SK-N-SH (cell line): ENCODE measurements at regions not wholly inside any gene's neighbourhood (a gene's known extent, or its start where the extent isn't known, plus 50 kb on each side); places are given as distances from the start of the nearest gene placed in this dataset.

Experiments
- CTCF ChIA-PET: fragments of 300-600, 350-600 bp; formaldehyde crosslinking; extraction: SDS; loops from one replicate; lab custom pipeline; 2021; lab: Yijun Ruan, JAX
- POLR2A ChIA-PET: fragments of 350-600 bp; sonication (Branson Sonifier 250); formaldehyde crosslinking; extraction: SDS; loops from one replicate; lab custom pipeline; 2020; ENCODE audit warnings: antibody characterized with exemption, inconsistent platforms; lab: Yijun Ruan, JAX
- DNase-seq: peaks from one replicate; pipeline ENCODE4 v3.0.0; 2012
- H2AFZ ChIP-seq: fragments of 200-600 bp; sonication (generic); 2 replicates; pipeline ENCODE4 v1.8.1; 2016; ENCODE audit warnings: antibody characterized with exemption, mild to moderate bottlenecking, low read depth
- H3F3A ChIP-seq: fragments of 200-600 bp; sonication (generic); replicated peaks from 2 replicates; pipeline ENCODE3; 2016; ENCODE audit warnings: antibody characterized with exemption, mild to moderate bottlenecking; ENCODE audit not compliant: insufficient read depth
- H3K27ac ChIP-seq, 2 experiments: fragments of 200-500 bp in 1 of 2; fragments of 200-600 bp in 1 of 2; sonication (Bioruptor generic) in 1 of 2; sonication (generic), shearing (Covaris generic) in 1 of 2; 2 replicates each; pipeline versions ENCODE4 v1.5.1 to v1.6.1; 2014 to 2016; ENCODE audit warnings: low read depth in 2 of 2, inconsistent platforms in 1 of 2, low read length in 1 of 2, mild to moderate bottlenecking in 1 of 2, mixed read lengths in 1 of 2
- H3K27me3 ChIP-seq: fragments of 200-600 bp; sonication (generic), shearing (Covaris generic); 2 replicates; pipeline ENCODE4 v1.6.1; 2016; ENCODE audit warnings: mixed run types; ENCODE audit not compliant: insufficient read depth
- H3K36me3 ChIP-seq, 2 experiments: fragments of 200-500 bp in 1 of 2; fragments of 200-600 bp in 1 of 2; sonication (Bioruptor generic) in 1 of 2; sonication (generic) in 1 of 2; replicated peaks in 1 of 2; 2 replicates each; pipeline versions ENCODE3 to v1.5.1; 2014 to 2016; ENCODE audit warnings: low read length in 1 of 2, mild to moderate bottlenecking in 1 of 2; ENCODE audit not compliant: insufficient read depth in 2 of 2, control insufficient read depth in 1 of 2
- H3K4me1 ChIP-seq, 2 experiments: fragments of 200-500 bp in 1 of 2; fragments of 200-600 bp in 1 of 2; sonication (Bioruptor generic) in 1 of 2; sonication (generic), shearing (Covaris generic) in 1 of 2; 2 replicates each; pipeline versions ENCODE4 v1.5.1 to v1.6.1; 2014 to 2016; ENCODE audit warnings: low read depth in 1 of 2, low read length in 1 of 2, mixed run types in 1 of 2; ENCODE audit not compliant: insufficient read depth in 2 of 2, control insufficient read depth in 1 of 2
- H3K4me2 ChIP-seq: fragments of 200-600 bp; sonication (generic), shearing (Covaris generic); 2 replicates; pipeline ENCODE4 v1.6.1; 2017; ENCODE audit warnings: mixed run types
- H3K4me3 ChIP-seq, 2 experiments: fragments of 200-500 bp in 1 of 2; fragments of 200-600 bp in 1 of 2; sonication (Bioruptor generic) in 1 of 2; sonication (generic), shearing (Covaris generic) in 1 of 2; 2 replicates each; pipeline versions ENCODE4 v1.5.1 to v1.8.1; 2014 to 2016; ENCODE audit warnings: low read depth in 2 of 2, inconsistent platforms in 1 of 2, low read length in 1 of 2, mild to moderate bottlenecking in 1 of 2, mixed read lengths in 1 of 2, moderate library complexity in 1 of 2
- H3K79me2 ChIP-seq: fragments of 200-600 bp; sonication (generic); 2 replicates; pipeline ENCODE4 v1.8.1; 2017; ENCODE audit warnings: mild to moderate bottlenecking; ENCODE audit not compliant: insufficient read depth
- H3K9ac ChIP-seq: fragments of 200-600 bp; sonication (generic); 2 replicates; pipeline ENCODE4 v1.6.1; 2017; ENCODE audit warnings: mixed run types
- H3K9me2 ChIP-seq: fragments of 200-600 bp; sonication (generic); 2 replicates; pipeline ENCODE4 v1.6.1; 2017; ENCODE audit warnings: mixed run types
- H3K9me3 ChIP-seq: fragments of 200-600 bp; sonication (generic); 2 replicates; pipeline ENCODE4 v1.6.1; 2017; ENCODE audit warnings: mixed run types, mild to moderate bottlenecking, moderate library complexity
- H4K20me1 ChIP-seq: fragments of 200-600 bp; sonication (generic); 2 replicates; pipeline ENCODE4 v1.6.1; 2017; ENCODE audit warnings: mild to moderate bottlenecking, mixed run types; ENCODE audit not compliant: insufficient read depth
- CTCF ChIP-seq: fragments of 200-600 bp; sonication (generic); IDR thresholded peaks from 2 replicates; pipeline ENCODE4 v1.6.1; 2017; ENCODE audit warnings: antibody characterized with exemption, mild to moderate bottlenecking, moderate library complexity
- EP300 ChIP-seq, 2 experiments: IDR thresholded peaks; 2 replicates each; pipeline versions ENCODE4 v1.4.0 to v1.6.1; 2012; ENCODE audit warnings: borderline replicate concordance in 1 of 2, low read depth in 1 of 2, low read length in 1 of 2
- EZH2phosphoT487 ChIP-seq: fragments of 200-600 bp; sonication (generic); IDR thresholded peaks from 2 replicates; pipeline ENCODE4 v1.6.1; 2017; ENCODE audit warnings: low read depth, mixed run types, mild to moderate bottlenecking, antibody characterized with exemption, moderate library complexity, borderline replicate concordance
- FOSL2 ChIP-seq: IDR thresholded peaks from 2 replicates; pipeline ENCODE4 v1.4.0; 2012; ENCODE audit warnings: low read depth, mild to moderate bottlenecking, moderate library complexity, borderline replicate concordance
- GABPA ChIP-seq: IDR thresholded peaks from 2 replicates; pipeline ENCODE4 v1.4.0; 2012; ENCODE audit warnings: low read depth, mild to moderate bottlenecking
- GATA2 ChIP-seq: sonication (generic); formaldehyde crosslinking; IDR thresholded peaks from 2 replicates; pipeline ENCODE4 v1.5.0; 2020; ENCODE audit warnings: mild to moderate bottlenecking, missing genetic modification reagents
- IRF3 ChIP-seq: fragments of 150-350 bp; IDR thresholded peaks from 2 replicates; pipeline ENCODE4 v1.6.1; 2016; ENCODE audit warnings: mild to moderate bottlenecking, low read depth, low read length
- MAX ChIP-seq: IDR thresholded peaks from 2 replicates; pipeline ENCODE4 v1.4.0; 2012; ENCODE audit warnings: low read depth
- NFIC ChIP-seq: IDR thresholded peaks from 2 replicates; pipeline ENCODE4 v1.4.0; 2012; ENCODE audit warnings: borderline replicate concordance
- NRF1 ChIP-seq: IDR thresholded peaks from 2 replicates; pipeline ENCODE4 v1.6.1; 2012; ENCODE audit warnings: low read depth, mild to moderate bottlenecking, low read length
- REST ChIP-seq: IDR thresholded peaks from 2 replicates; pipeline ENCODE4 v1.6.1; 2012; ENCODE audit warnings: mild to moderate bottlenecking, low read depth, low read length, moderate library complexity
- RFX5 ChIP-seq: IDR thresholded peaks from 2 replicates; pipeline ENCODE4 v1.6.1; 2012; ENCODE audit warnings: mild to moderate bottlenecking, improper control_type of control experiment, low read length
- RXRA ChIP-seq: IDR thresholded peaks from 2 replicates; pipeline ENCODE4 v1.4.0; 2012; ENCODE audit warnings: low read depth, mild to moderate bottlenecking, borderline replicate concordance
- SMC3 ChIP-seq: IDR thresholded peaks from 2 replicates; pipeline ENCODE4 v1.6.1; 2012; ENCODE audit warnings: low read depth, low read length, improper control_type of control experiment
- TCF12 ChIP-seq: IDR thresholded peaks from 2 replicates; pipeline ENCODE4 v1.4.0; 2012
- TEAD4 ChIP-seq: IDR thresholded peaks from 2 replicates; pipeline ENCODE4 v1.4.0; 2012; ENCODE audit warnings: mild to moderate bottlenecking, borderline replicate concordance; ENCODE audit not compliant: insufficient read depth
- USF1 ChIP-seq: IDR thresholded peaks from 2 replicates; pipeline ENCODE4 v1.4.0; 2012; ENCODE audit warnings: low read depth, borderline replicate concordance
- ZBTB33 ChIP-seq: IDR thresholded peaks from 2 replicates; pipeline ENCODE4 v1.4.0; 2012; ENCODE audit warnings: low read depth, borderline replicate concordance
- WGBS: methylation state at CpG from one replicate; pipeline ENCODE4 v1.1.6; 2017; ENCODE audit warnings: low lambda C conversion rate; 5-methylcytosine and 5-hydroxymethylcytosine counted together

- Histone ChIP-seq H4K20me1 (no peaks in the 10 kb centered on the region), H3K4me3 (no peak overlapping the region), H3K4me1 (peaks cover 0 to 6% of the 10 kb centered on the region in 2 experiments; a peak in 1 of 4 replicates), H3K27me3 (no peaks in the 10 kb centered on the region), H2AFZ (no peak overlapping the region), H3K36me3 (no peaks in the 10 kb centered on the region), H3F3A (no peaks in the 10 kb centered on the region), H3K9ac (no peak overlapping the region), H3K4me2 (no peak overlapping the region), H3K9me2 (no peaks in the 10 kb centered on the region), H3K79me2 (no peaks in the 10 kb centered on the region), H3K27ac (no peak overlapping the region), H3K9me3 (no peaks in the 10 kb centered on the region)
- ChIA-PET CTCF (no interaction called here), POLR2A (no interaction called here)
- no peak for DNase-seq
- 4% methylated on average over 3 of the region's 3 CpGs for WGBS
- no peak for TF ChIP-seq GATA2 (CRISPR knock-in tag)
- TF ChIP-seq EP300 (IDR thresholded peaks at IDR 0.05; ENCODE audit: borderline replicate concordance in 1 of 2, low read depth in 1 of 2, low read length in 1 of 2) = no peak
Observed at GRCh38 chr11:15563054-15563453, 448.3 kb downstream of the INSC start.

GRCh38 chr11:15565880-15566279 lies 451.2 kb downstream of the INSC start:
- Histone ChIP-seq H3K9me2 (no peaks in the 10 kb centered on the region), H3K4me1 (peaks cover 0 to 6% of the 10 kb centered on the region in 2 experiments; a peak in 1 of 4 replicates), H3K4me3 (no peak overlapping the region), H3F3A (no peaks in the 10 kb centered on the region), H3K27me3 (no peaks in the 10 kb centered on the region), H3K9ac (no peak overlapping the region), H3K79me2 (no peaks in the 10 kb centered on the region), H3K9me3 (no peaks in the 10 kb centered on the region), H2AFZ (no peak overlapping the region), H3K27ac (no peak overlapping the region), H4K20me1 (no peaks in the 10 kb centered on the region), H3K36me3 (no peaks in the 10 kb centered on the region), H3K4me2 (no peak overlapping the region)
- 47% methylated on average over 8 of the region's 8 CpGs for WGBS
- ChIA-PET CTCF (interaction anchor here (0.9 kb wide), 1 partner anchor 11 kb away, joined by 4 read pairs; no protein-coding TSS in a partner anchor), POLR2A (no interaction called here)
- no peak for DNase-seq
- no peak for TF ChIP-seq IRF3
- no peak for TF ChIP-seq RXRA
- TF ChIP-seq FOSL2 = no peak
- TF ChIP-seq CTCF = no peak
- TF ChIP-seq NRF1 = no peak
- TF ChIP-seq REST = no peak
- TF ChIP-seq SMC3 = no peak
- no peak for TF ChIP-seq USF1
- no peak for TF ChIP-seq MAX
- no peak for TF ChIP-seq ZBTB33
- TF ChIP-seq EZH2phosphoT487 = no peak
- TF ChIP-seq TEAD4 = no peak
- no peak for TF ChIP-seq RFX5
- TF ChIP-seq NFIC = no peak
- TF ChIP-seq TCF12 = no peak
- TF ChIP-seq GABPA = no peak
